Liver (tissue), 7 donors: ENCODE measurements at regions not wholly inside any gene's neighbourhood (a gene's known extent, or its start where the extent isn't known, plus 50 kb on each side); places are given as distances from the start of the nearest gene placed in this dataset.

Experiments
- DNase-seq: peaks from one replicate; pipeline ENCODE4 v3.0.0-alpha.2; 2017; ENCODE audit warnings: low spot score
- H3K27ac ChIP-seq, 2 donors: one replicate each; pipeline ENCODE4 v1.7.0; 2013; ENCODE audit warnings: inconsistent platforms in 2 of 2, low read length in 2 of 2, control low read depth in 1 of 2, low read depth in 1 of 2, mild to moderate bottlenecking in 1 of 2
- H3K27me3 ChIP-seq, 4 donors: one replicate each; pipeline versions ENCODE4 v1.6.1 to v1.7.0; 2013; ENCODE audit warnings: low read length in 3 of 4, inconsistent platforms in 1 of 4, mild to moderate bottlenecking in 1 of 4, moderate library complexity in 1 of 4; ENCODE audit not compliant: control insufficient read depth in 4 of 4, insufficient read depth in 4 of 4
- H3K36me3 ChIP-seq, 4 donors: one replicate each; pipeline versions ENCODE4 v1.6.1 to v1.7.0; 2013; ENCODE audit warnings: low read length in 3 of 4, mild to moderate bottlenecking in 3 of 4, low read depth in 1 of 4, moderate library complexity in 1 of 4; ENCODE audit not compliant: control insufficient read depth in 4 of 4, insufficient read depth in 3 of 4
- H3K4me1 ChIP-seq, 4 donors: one replicate each; pipeline versions ENCODE4 v1.6.1 to v1.7.0; 2013; ENCODE audit warnings: low read length in 3 of 4, mild to moderate bottlenecking in 3 of 4, moderate library complexity in 1 of 4; ENCODE audit not compliant: control insufficient read depth in 4 of 4, insufficient read depth in 4 of 4
- H3K4me3 ChIP-seq, 3 donors: one replicate each; pipeline versions ENCODE4 v1.6.1 to v1.7.0; 2013; ENCODE audit warnings: low read length in 3 of 3, control low read depth in 1 of 3, low read depth in 1 of 3, mild to moderate bottlenecking in 1 of 3
- H3K9ac ChIP-seq, 2 donors: one replicate each; pipeline ENCODE4 v1.7.0; 2013; ENCODE audit warnings: low read length in 2 of 2, mild to moderate bottlenecking in 2 of 2, moderate library complexity in 2 of 2, control low read depth in 1 of 2, low read depth in 1 of 2
- H3K9me3 ChIP-seq, 4 donors: one replicate each; pipeline versions ENCODE4 v1.6.1 to v1.7.0; 2013; ENCODE audit warnings: low read length in 3 of 4; ENCODE audit not compliant: control insufficient read depth in 4 of 4
- EGR1 ChIP-seq, 2 donors: IDR thresholded peaks; 2 replicates each; pipeline ENCODE4 v1.6.1; 2016 to 2018; ENCODE audit warnings: antibody characterized with exemption in 2 of 2, low read depth in 2 of 2
- FOXA1 ChIP-seq: IDR thresholded peaks from 2 replicates; pipeline ENCODE4 v1.6.1; 2016; ENCODE audit warnings: antibody characterized with exemption
- FOXA2 ChIP-seq: IDR thresholded peaks from 2 replicates; pipeline ENCODE4 v1.6.1; 2016; ENCODE audit warnings: antibody characterized with exemption
- GABPA ChIP-seq, 2 donors: IDR thresholded peaks in 1 of 2; conservative IDR thresholded peaks in 1 of 2; 2 replicates each; pipeline ENCODE4 v1.6.1; 2016; ENCODE audit warnings: antibody characterized with exemption in 2 of 2, mild to moderate bottlenecking in 1 of 2, moderate library complexity in 1 of 2
- HNF4A ChIP-seq, 2 donors: conservative IDR thresholded peaks; 2 replicates each; pipeline ENCODE4 v1.6.1; 2016; ENCODE audit warnings: antibody characterized with exemption in 2 of 2, mild to moderate bottlenecking in 2 of 2
- HNF4G ChIP-seq: IDR thresholded peaks from 2 replicates; pipeline ENCODE4 v1.6.1; 2016; ENCODE audit warnings: antibody characterized with exemption
- NR2F2 ChIP-seq: IDR thresholded peaks from 2 replicates; pipeline ENCODE4 v1.6.1; 2016; ENCODE audit warnings: antibody characterized with exemption
- RAD21 ChIP-seq, 2 donors: IDR thresholded peaks; 2 replicates each; pipeline ENCODE4 v1.6.1; 2016; ENCODE audit warnings: antibody characterized with exemption in 2 of 2, mild to moderate bottlenecking in 2 of 2
- RXRA ChIP-seq, 2 donors: IDR thresholded peaks; 2 replicates each; pipeline ENCODE4 v1.6.1; 2017 to 2018; ENCODE audit warnings: antibody characterized with exemption in 2 of 2, mild to moderate bottlenecking in 1 of 2
- SP1 ChIP-seq: IDR thresholded peaks from 2 replicates; pipeline ENCODE4 v1.6.1; 2018; ENCODE audit warnings: antibody characterized with exemption, mild to moderate bottlenecking
- TAF1 ChIP-seq: conservative IDR thresholded peaks from 2 replicates; pipeline ENCODE4 v1.6.1; 2016; ENCODE audit warnings: antibody characterized with exemption, mild to moderate bottlenecking
- YY1 ChIP-seq: IDR thresholded peaks from 2 replicates; pipeline ENCODE4 v1.6.1; 2016; ENCODE audit warnings: antibody characterized with exemption, mild to moderate bottlenecking
- WGBS: extraction: QIAGEN DNeasy Blood & Tissue Kit; methylation state at CpG from one replicate; pipeline ENCODE4 v1.1.7; 2013; 5-methylcytosine and 5-hydroxymethylcytosine counted together
- TF ChIP-seq, protein P1 (sequence below): IDR thresholded peaks from 2 replicates; pipeline ENCODE4 v1.6.1; 2016; ENCODE audit warnings: antibody characterized with exemption
- TF ChIP-seq, protein P2 (sequence below): IDR thresholded peaks from 2 replicates; pipeline ENCODE4 v1.6.1; 2016; ENCODE audit warnings: antibody characterized with exemption
- TF ChIP-seq, protein P3 (sequence below): IDR thresholded peaks from 2 replicates; pipeline ENCODE4 v1.6.1; 2016; ENCODE audit warnings: antibody characterized with exemption
- TF ChIP-seq, protein P4 (sequence below): IDR thresholded peaks from 2 replicates; pipeline ENCODE4 v1.6.1; 2016; ENCODE audit warnings: antibody characterized with exemption, mild to moderate bottlenecking
- donor health status: healthy.
- donor health status: healthy.
- donor health status: healthy.
- donor health status: healthy.

DNA sequence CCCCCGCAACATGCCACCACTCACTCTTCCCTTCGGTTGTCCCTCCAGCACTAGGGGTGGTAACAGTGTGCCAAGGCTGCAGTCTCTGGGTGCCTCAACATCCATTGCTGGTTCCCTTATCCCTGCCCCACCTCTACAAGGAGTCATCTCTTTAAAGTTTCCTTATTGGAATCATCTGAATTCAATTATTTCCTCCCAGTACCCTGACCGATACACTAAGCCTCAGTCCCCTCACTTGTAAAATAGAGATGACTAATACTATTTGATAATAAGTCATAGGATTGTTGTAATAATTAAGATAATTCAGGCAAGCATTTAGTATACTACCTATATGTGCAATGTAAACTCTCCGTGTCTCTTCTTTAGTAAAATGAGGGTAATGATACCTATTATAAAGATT lies 352.5 kb downstream of the ENC1 start:
- H3K36me3 ChIP-seq: no peaks in the 10 kb centered on the region
- H3K27ac ChIP-seq: no peak overlapping the region
- no peaks in the 10 kb centered on the region for H3K4me1 ChIP-seq
- no peaks in the 10 kb centered on the region for H3K9me3 ChIP-seq
- TF ChIP-seq, protein P1, sequence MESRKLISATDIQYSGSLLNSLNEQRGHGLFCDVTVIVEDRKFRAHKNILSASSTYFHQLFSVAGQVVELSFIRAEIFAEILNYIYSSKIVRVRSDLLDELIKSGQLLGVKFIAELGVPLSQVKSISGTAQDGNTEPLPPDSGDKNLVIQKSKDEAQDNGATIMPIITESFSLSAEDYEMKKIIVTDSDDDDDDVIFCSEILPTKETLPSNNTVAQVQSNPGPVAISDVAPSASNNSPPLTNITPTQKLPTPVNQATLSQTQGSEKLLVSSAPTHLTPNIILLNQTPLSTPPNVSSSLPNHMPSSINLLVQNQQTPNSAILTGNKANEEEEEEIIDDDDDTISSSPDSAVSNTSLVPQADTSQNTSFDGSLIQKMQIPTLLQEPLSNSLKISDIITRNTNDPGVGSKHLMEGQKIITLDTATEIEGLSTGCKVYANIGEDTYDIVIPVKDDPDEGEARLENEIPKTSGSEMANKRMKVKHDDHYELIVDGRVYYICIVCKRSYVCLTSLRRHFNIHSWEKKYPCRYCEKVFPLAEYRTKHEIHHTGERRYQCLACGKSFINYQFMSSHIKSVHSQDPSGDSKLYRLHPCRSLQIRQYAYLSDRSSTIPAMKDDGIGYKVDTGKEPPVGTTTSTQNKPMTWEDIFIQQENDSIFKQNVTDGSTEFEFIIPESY: no peak
- TF ChIP-seq GABPA (IDR thresholded peaks at IDR 0.05 in 1 of 2, conservative IDR thresholded peaks at IDR 0.05 in 1 of 2) (no peak), EGR1 (IDR thresholded peaks at IDR 0.05; ENCODE audit: low read depth in 2 of 2) (no peak), FOXA1 (no peak), YY1 (no peak), RXRA (IDR thresholded peaks at IDR 0.05) (no peak), HNF4G (no peak), NR2F2 (no peak), FOXA2 (no peak), HNF4A (conservative IDR thresholded peaks at IDR 0.05) (no peak)
- TF ChIP-seq, protein P2, sequence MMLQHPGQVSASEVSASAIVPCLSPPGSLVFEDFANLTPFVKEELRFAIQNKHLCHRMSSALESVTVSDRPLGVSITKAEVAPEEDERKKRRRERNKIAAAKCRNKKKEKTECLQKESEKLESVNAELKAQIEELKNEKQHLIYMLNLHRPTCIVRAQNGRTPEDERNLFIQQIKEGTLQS: no peak
- WGBS: 94% methylated on average over 4 of the region's 4 CpGs
- H3K9ac ChIP-seq: no peak overlapping the region
- H3K4me3 ChIP-seq: no peak overlapping the region
- no peaks in the 10 kb centered on the region for H3K27me3 ChIP-seq
- no peak for DNase-seq

DNA sequence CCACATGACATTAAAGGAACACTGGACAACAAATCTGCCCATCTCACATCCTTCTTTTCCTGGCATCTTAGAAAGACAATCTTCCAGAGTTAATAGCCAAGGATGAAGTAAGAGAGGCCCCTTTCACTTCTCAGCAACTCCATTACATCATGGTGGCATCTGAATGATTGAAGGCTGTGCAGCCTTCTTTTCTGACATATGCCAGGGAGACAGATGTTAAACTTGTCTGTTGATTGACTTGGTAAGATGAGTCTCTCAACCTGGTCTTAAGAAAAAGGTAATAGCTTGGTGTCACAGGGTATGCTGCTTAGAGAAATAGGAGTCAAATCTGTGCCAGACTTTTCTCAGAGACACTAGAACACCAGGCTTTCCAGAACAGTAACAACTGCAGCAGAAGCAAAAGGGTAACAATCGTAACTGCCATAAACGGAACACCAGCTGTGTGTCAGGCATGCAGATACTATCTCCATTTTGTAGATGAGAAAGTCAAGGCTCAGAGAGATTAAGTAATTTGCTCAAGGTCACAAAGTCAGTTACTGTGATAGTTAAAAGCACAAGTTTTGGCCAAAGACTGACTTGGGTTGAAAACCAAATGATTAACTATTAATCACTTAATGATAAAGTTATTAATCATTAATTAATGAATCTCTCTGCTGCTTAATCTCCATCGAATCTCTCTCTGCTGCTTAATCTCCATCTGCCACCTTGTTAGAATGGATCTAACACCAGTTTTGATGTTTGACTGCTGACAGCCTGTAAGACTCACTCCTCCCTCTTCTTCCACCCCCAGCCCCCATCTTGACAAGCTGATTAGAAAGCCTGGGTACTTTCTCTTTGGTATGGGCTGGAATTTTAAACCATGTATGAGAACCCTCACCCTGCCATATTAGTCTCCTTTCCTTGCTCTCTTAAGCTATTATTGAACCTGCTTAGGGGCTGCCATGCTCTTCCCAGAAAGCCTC lies 353.5 kb downstream of the ENC1 start:
- Histone ChIP-seq H3K27me3 (no peaks in the 10 kb centered on the region), H3K9me3 (no peaks in the 10 kb centered on the region), H3K4me3 (no peak overlapping the region), H3K27ac (no peak overlapping the region), H3K36me3 (no peaks in the 10 kb centered on the region), H3K4me1 (no peaks in the 10 kb centered on the region), H3K9ac (no peak overlapping the region)
- TF ChIP-seq HNF4A (conservative IDR thresholded peaks at IDR 0.05) (no peak), TAF1 (no peak), YY1 (no peak), GABPA (IDR thresholded peaks at IDR 0.05 in 1 of 2, conservative IDR thresholded peaks at IDR 0.05 in 1 of 2) (no peak), SP1 (no peak), FOXA2 (no peak)
- TF ChIP-seq, protein P3, sequence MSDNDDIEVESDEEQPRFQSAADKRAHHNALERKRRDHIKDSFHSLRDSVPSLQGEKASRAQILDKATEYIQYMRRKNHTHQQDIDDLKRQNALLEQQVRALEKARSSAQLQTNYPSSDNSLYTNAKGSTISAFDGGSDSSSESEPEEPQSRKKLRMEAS: no peak
- DNase-seq: no peak
- WGBS: 56% methylated on average over 3 of the region's 3 CpGs

- DNase-seq: no peak
- 81% methylated on average over 5 of the region's 5 CpGs for WGBS
- Histone ChIP-seq H3K4me3 (no peak overlapping the region), H3K9ac (no peak overlapping the region), H3K27me3 (no peaks in the 10 kb centered on the region), H3K27ac (no peak overlapping the region), H3K9me3 (no peaks in the 10 kb centered on the region), H3K4me1 (no peaks in the 10 kb centered on the region), H3K36me3 (no peaks in the 10 kb centered on the region)
- TF ChIP-seq RXRA (IDR thresholded peaks at IDR 0.05) (no peak), TAF1 (no peak), RAD21 (IDR thresholded peaks at IDR 0.05) (no peak), FOXA2 (no peak), EGR1 (IDR thresholded peaks at IDR 0.05; ENCODE audit: low read depth in 2 of 2) (no peak), NR2F2 (no peak), YY1 (no peak)
- TF ChIP-seq, protein P2: no peak
- TF ChIP-seq, protein P1: no peak
- TF ChIP-seq, protein P3: no peak
- TF ChIP-seq, protein P4, sequence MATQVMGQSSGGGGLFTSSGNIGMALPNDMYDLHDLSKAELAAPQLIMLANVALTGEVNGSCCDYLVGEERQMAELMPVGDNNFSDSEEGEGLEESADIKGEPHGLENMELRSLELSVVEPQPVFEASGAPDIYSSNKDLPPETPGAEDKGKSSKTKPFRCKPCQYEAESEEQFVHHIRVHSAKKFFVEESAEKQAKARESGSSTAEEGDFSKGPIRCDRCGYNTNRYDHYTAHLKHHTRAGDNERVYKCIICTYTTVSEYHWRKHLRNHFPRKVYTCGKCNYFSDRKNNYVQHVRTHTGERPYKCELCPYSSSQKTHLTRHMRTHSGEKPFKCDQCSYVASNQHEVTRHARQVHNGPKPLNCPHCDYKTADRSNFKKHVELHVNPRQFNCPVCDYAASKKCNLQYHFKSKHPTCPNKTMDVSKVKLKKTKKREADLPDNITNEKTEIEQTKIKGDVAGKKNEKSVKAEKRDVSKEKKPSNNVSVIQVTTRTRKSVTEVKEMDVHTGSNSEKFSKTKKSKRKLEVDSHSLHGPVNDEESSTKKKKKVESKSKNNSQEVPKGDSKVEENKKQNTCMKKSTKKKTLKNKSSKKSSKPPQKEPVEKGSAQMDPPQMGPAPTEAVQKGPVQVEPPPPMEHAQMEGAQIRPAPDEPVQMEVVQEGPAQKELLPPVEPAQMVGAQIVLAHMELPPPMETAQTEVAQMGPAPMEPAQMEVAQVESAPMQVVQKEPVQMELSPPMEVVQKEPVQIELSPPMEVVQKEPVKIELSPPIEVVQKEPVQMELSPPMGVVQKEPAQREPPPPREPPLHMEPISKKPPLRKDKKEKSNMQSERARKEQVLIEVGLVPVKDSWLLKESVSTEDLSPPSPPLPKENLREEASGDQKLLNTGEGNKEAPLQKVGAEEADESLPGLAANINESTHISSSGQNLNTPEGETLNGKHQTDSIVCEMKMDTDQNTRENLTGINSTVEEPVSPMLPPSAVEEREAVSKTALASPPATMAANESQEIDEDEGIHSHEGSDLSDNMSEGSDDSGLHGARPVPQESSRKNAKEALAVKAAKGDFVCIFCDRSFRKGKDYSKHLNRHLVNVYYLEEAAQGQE: no peak
Measured at GRCh38 chr5:74285675-74286280, 354.8 kb downstream of the ENC1 start.
